Esophagus squamous epithelium (tissue), 5 donors: ENCODE measurements at regions not wholly inside any gene's neighbourhood (a gene's known extent, or its start where the extent isn't known, plus 50 kb on each side); places are given as distances from the start of the nearest gene placed in this dataset.
"Not testable (repeated sequence)": the region's sequence is repeated elsewhere in the genome, so short reads cannot be mapped to it uniquely, and the experiment has no call there.

Source experiments
- DNase-seq: peaks from one replicate; lab custom pipeline; 2025; lab: John Stamatoyannopoulos, UW
- H3K27ac ChIP-seq, 4 donors: fragments of 200-600 bp; sonication (generic); one replicate each; pipeline ENCODE4 v1.5.1; 2016 to 2019; ENCODE audit warnings: mild to moderate bottlenecking in 1 of 4
- H3K27me3 ChIP-seq, 4 donors: fragments of 200-600 bp; sonication (generic); 1 replicate in 3 of 4; 2 replicates in 1 of 4; pipeline versions ENCODE4 v1.5.1 to v1.6.0; 2017 to 2021; ENCODE audit warnings: antibody characterized with exemption in 1 of 4
- H3K36me3 ChIP-seq, 3 donors: fragments of 200-600 bp; sonication (generic); one replicate each; pipeline ENCODE4 v1.5.1; 2016 to 2019
- H3K4me1 ChIP-seq, 3 donors: fragments of 200-600 bp; sonication (generic); one replicate each; pipeline ENCODE4 v1.5.1; 2017 to 2019
- H3K4me3 ChIP-seq, 4 donors: fragments of 200-600 bp; sonication (generic); 1 replicate in 3 of 4; 2 replicates in 1 of 4; pipeline ENCODE4 v1.5.1; 2016 to 2019; ENCODE audit warnings: mild to moderate bottlenecking in 2 of 4, moderate library complexity in 1 of 4
- H3K9me3 ChIP-seq, 3 donors: fragments of 200-600 bp; sonication (generic); one replicate each; pipeline ENCODE4 v1.5.1; 2016 to 2019
- CTCF ChIP-seq, 6 experiments: fragments of 450-650 bp in 4 of 6; fragments of 200-600 bp in 2 of 6; sonication (generic) in 2 of 6; IDR thresholded peaks; one replicate each; pipeline ENCODE4 v1.5.1; 2016 to 2019; ENCODE audit warnings: antibody characterized with exemption in 6 of 6, mild to moderate bottlenecking in 4 of 6, moderate library complexity in 4 of 6
- POLR2A ChIP-seq, 4 donors: fragments of 450-650 bp; IDR thresholded peaks; one replicate each; pipeline ENCODE4 v1.6.1; 2017; ENCODE audit warnings: antibody characterized with exemption in 4 of 4, mild to moderate bottlenecking in 4 of 4, moderate library complexity in 3 of 4
- WGBS, 2 donors: methylation state at CpG; one replicate each; pipeline ENCODE4 v1.1.5; 2018; 5-methylcytosine and 5-hydroxymethylcytosine counted together
- intact Hi-C: fragments of 100-400 bp; cut with DNase I; formaldehyde crosslinking; loops from one replicate; pipeline ENCODE4 v1.15.0; 2022
- donor health status: DM: yes; HTN: yes; CAD: no.

- no peaks in the 10 kb centered on the region for H3K27me3 ChIP-seq
- H3K27ac ChIP-seq = no peak overlapping the region
- DNase-seq = no peak
- WGBS, 2 donors = 65 to 82% methylated on average over 2 of the region's 2 CpGs
- H3K36me3 ChIP-seq = no peaks in the 10 kb centered on the region
- TF ChIP-seq POLR2A (IDR thresholded peaks at IDR 0.05) (no peak), CTCF (IDR thresholded peaks at IDR 0.05) (no peak)
- intact Hi-C loops = no loop called here
- no peaks in the 10 kb centered on the region for H3K4me1 ChIP-seq
- H3K4me3 ChIP-seq = no peak overlapping the region
- H3K9me3 ChIP-seq = no peaks in the 10 kb centered on the region
These were observed 151.6 kb upstream of the SYNPR start for GRCh38 chr3:63126530-63126929.

DNA sequence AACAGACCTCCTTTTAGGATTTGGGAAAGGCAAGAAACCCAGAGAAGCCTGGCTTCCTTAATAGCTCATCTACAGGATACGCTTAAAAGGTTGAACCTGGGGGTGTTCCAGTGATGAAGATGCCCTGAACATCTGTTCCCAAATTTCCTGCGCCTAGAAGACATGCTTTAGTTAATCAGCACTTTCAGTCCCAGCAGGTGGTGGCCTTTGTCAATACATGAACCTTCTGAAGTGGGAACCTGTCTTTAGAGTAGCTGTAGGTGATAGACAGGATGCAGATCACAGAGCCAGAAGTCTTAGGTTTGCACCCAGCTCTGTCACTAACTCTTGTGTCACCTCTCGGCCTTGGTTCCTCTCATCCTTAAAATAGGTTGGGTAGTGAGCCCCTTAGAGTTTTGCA is 149.7 kb upstream of the SYNPR start:
- Histone ChIP-seq H3K4me3 (no peak overlapping the region), H3K4me1 (no peaks in the 10 kb centered on the region), H3K27me3 (no peaks in the 10 kb centered on the region), H3K9me3 (no peaks in the 10 kb centered on the region), H3K36me3 (no peaks in the 10 kb centered on the region), H3K27ac (no peak overlapping the region)
- WGBS, 2 donors = 44 to 50% methylated on average over 2 to 3 of the region's 3 CpGs
- DNase-seq = no peak
- intact Hi-C loops = no loop called here
- TF ChIP-seq CTCF (IDR thresholded peaks at IDR 0.05) (no peak), POLR2A (IDR thresholded peaks at IDR 0.05) (no peak)

DNA sequence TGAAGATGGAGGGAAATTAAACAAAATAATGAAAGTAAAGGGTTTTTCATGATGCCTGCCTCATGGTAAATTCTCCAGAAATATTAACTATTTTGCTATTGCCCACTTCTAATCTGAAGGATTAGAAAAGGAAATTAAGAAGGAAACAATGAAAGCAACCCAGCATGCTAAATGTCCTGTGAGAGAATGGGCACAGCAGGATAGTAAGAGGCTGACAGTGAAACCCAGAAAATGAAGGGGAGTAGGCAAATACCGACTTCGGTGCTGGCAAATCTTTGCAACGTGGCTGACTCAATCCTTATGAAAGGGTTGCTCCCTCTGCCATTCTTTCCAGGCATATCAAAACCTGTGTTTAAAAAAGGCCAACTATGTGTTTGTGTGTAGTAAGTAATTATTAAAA is 147.5 kb upstream of the SYNPR start:
- no peaks in the 10 kb centered on the region for H3K27me3 ChIP-seq
- no peaks in the 10 kb centered on the region for H3K36me3 ChIP-seq
- no peaks in the 10 kb centered on the region for H3K9me3 ChIP-seq
- WGBS, 2 donors = 16 to 31% methylated on average over 3 of the region's 3 CpGs
- DNase-seq = no peak
- no peak overlapping the region for H3K4me3 ChIP-seq
- intact Hi-C loops = no loop called here
- H3K4me1 ChIP-seq = no peaks in the 10 kb centered on the region
- H3K27ac ChIP-seq = no peak overlapping the region
- TF ChIP-seq CTCF (IDR thresholded peaks at IDR 0.05) (no peak), POLR2A (IDR thresholded peaks at IDR 0.05) (no peak)

GRCh38 chr3:63132461-63133250 is 145.5 kb upstream of the SYNPR start:
- Histone ChIP-seq H3K27ac (no peak overlapping the region), H3K9me3 (no peaks in the 10 kb centered on the region), H3K36me3 (no peaks in the 10 kb centered on the region), H3K4me1 (no peaks in the 10 kb centered on the region), H3K27me3 (no peaks in the 10 kb centered on the region), H3K4me3 (no peak overlapping the region)
- 83 to 84% methylated on average over 1 to 5 of the region's 6 CpGs for WGBS, 2 donors
- no peak for DNase-seq
- intact Hi-C loops = no loop called here
- TF ChIP-seq POLR2A (IDR thresholded peaks at IDR 0.05) (no peak), CTCF (IDR thresholded peaks at IDR 0.05) (no peak)

DNA sequence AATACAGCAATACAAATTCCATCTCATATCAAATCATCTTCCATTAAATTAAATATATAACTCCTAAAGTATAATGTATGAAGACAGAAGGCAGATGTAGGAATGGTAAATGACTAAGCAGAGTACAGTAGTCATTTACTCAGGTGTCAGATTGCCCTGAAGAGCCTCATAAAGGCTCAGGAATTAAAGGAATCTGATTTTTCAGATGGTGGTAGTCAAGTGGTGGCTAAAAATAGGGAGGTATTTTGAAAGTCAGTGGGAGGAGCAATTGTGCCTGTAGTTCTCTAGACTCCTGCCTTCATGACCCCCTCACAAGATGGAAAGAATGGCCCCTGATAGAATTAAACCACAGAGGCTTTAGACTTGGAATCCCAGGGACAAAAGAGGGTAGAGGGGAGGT is 142.7 kb upstream of the SYNPR start:
- DNase-seq = no peak
- no peak for TF ChIP-seq CTCF (IDR thresholded peaks at IDR 0.05)
- no peak for TF ChIP-seq POLR2A (IDR thresholded peaks at IDR 0.05)
- Histone ChIP-seq H3K27me3 (no peaks in the 10 kb centered on the region), H3K4me3 (no peak overlapping the region), H3K9me3 (no peaks in the 10 kb centered on the region), H3K36me3 (no peaks in the 10 kb centered on the region), H3K27ac (no peak overlapping the region), H3K4me1 (no peaks in the 10 kb centered on the region)
- intact Hi-C loops = no loop called here

DNA sequence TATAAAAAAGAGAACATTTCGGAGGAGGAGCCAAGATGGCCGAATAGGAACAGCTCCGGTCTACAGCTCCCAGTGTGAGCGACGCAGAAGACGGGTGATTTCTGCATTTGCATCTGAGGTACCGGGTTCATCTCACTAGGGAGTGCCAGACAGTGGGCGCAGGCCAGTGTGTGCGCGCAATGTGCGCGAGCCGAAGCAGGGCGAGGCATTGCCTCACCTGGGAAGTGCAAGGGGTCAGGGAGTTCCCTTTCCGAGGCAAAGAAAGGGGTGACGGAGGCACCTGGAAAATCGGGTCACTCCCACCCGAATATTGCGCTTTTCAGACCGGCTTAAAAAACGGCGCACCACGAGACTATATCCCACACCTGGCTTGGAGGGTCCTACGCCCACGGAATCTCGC is 141.9 kb upstream of the SYNPR start:
- 75 to 80% methylated on average over 14 of the region's 26 CpGs for WGBS, 2 donors
- H3K27me3 ChIP-seq, H3K4me1 ChIP-seq, DNase-seq, H3K4me3 ChIP-seq, H3K27ac ChIP-seq, H3K36me3 ChIP-seq, intact Hi-C loops, H3K9me3 ChIP-seq: not testable (repeated sequence)
